DMS79 treated with DMSO at 0.1 percent for 48 hours (cell line): ENCODE measurements at regions not wholly inside any gene's neighbourhood (a gene's known extent, or its start where the extent isn't known, plus 50 kb on each side); places are given as distances from the start of the nearest gene placed in this dataset.
"Not testable (repeated sequence)": the region's sequence is repeated elsewhere in the genome, so short reads cannot be mapped to it uniquely, and the experiment has no call there.

Source experiments
- DNase-seq: peaks from one replicate; lab custom pipeline; 2025; lab: John Stamatoyannopoulos, UW

GRCh38 chrX:45986971-45987370 lies 558.2 kb downstream of the ZNF674 start:
- no peak for DNase-seq

DNA sequence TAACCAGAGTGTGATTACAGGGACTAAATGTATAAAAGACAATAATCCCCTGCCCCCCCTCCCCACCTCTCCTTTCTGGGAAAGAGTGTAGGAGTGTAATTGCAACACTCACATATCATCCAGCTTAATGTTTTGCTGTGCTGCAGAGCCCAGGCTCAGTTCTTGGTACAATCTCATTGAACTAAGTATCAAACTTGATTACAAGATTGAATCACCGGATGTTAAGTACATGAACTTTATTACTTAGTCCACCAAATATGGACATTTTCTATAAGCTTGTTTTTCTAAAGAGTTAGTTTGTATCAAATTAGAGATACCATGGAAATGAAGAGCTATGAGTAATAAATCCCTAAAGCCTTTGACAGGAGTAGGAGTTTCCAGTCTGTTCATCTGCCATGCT lies 559.1 kb downstream of the ZNF674 start:
- DNase-seq, result no peak

DNA sequence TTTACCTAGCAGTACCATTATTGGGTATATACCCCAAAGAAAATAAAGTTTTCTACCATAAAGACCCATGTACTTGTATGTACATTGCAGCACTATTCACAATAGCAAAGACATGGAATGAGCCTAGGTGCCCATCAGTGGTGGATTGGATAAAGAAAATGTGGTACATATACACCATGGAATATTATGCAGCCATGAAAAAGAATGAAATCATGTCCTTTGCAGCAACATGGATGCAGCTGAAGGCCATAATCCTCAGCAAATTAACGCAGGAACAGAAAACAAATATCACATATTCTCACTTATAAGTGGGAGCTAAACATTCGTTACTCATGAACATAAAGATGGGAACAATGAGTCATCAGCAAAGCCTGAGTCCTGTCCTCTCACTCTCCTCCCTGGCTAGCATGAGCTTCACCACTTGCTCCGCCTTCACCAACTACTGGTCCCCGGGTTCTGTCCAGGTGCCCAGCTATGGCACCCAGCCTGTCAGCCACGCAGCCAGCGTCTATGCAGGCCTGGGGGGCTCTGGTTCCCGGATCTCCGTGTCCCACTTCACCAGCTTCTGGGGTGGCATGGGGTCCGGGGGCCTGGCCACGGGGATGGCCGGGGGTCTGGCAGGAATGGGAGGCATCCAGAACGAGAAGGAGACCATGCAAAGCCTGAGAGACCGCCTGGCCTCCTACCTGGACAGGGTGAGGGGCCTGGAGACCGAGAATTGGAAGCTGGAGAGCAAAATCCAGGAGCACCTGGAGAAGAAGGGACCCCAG lies 562.1 kb downstream of the ZNF674 start:
- not testable (repeated sequence) for DNase-seq

DNA sequence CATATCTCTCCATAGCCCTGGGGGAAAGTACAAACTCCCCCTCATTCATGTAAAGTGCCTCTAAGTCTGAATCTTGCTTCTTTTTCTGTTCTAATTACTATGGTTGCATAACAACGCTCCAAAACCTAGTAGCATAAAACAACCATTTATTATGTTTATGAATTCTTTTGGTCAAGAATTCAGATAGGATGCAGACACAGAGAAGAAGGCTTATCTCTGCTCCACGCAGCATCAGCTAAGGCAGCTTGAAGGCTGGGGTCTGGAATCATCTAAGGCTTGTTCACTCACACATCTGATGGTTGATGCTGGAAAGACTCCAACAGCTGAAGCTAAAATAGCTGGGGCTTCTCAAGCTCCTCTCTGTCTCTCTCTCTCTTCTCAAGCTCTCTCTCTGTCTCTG lies 564.5 kb downstream of the ZNF674 start:
- DNase-seq, result no peak

- no peak for DNase-seq
Measured at GRCh38 chrX:45975633-45976032, 569.6 kb downstream of the ZNF674 start.

DNA sequence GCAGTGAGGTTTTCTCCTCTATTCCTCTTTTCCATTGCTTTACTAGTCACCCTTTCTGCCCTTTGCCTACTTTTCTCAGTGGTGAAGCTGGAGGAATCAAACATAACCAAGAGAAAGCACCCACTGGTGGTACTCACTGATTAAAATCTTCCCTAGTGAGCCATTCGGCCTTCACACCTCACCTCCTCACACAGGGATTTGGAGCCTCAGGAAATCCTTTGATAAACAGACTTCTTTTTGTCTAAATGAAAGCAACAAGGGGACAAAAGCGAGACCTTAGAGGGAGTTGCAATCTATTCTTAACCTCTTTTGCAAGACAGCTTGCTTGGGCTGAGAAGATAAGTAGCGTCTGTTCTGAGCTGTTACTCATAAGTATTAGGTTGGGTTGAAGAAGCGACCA lies 572.6 kb downstream of the ZNF674 start:
- DNase-seq, result no peak

DNA sequence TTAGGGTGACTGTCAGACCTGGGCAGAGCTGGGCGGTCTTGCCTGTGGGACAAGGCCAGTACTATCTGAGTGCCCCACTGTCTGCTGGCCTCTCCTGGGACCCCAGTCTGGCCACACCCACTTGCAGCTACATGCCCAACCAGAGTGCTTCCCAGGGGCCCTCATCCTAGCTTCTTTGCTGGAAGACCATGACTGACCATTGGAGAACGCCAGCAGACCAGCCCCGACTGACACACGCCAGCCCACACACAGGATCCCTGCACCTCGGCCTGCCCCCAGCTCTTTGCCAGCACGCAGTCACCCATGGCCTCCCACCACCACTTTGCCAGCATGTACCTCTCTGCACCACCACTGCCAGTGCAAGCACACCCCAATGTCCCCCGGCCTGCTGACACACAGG lies 585.7 kb downstream of the ZNF674 start:
- no peak for DNase-seq

DNA sequence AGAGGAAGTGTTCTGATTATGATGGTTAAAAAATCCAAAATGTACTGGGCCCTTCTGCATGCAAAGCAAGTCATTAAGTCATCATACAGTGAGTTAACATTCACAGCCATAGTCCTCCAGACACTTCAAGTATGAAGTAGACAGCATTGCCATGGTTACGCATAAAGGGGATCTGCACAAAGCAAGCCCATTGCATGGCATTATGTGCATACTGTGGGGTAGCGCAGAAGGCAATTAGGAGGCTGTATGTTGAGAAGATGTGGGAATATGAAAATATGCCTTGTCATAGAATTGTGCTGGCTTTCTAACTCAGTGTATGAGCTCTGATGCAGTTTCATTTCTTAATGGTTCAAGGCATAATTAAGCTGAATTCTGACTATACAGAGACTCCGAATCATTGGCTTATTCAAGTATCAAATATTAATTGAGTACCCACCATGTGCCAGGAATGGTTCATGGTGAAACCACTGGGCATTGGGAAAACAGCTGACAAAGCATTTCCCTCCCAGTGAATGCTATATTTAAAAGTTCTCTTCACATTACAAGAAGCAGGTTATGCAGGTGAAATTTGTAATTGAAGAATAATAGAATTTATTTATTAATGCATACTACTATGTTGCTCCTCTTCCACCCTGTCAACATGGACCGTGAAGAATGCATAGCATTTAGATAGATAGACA lies 588.9 kb downstream of the ZNF674 start:
- no peak for DNase-seq

DNA sequence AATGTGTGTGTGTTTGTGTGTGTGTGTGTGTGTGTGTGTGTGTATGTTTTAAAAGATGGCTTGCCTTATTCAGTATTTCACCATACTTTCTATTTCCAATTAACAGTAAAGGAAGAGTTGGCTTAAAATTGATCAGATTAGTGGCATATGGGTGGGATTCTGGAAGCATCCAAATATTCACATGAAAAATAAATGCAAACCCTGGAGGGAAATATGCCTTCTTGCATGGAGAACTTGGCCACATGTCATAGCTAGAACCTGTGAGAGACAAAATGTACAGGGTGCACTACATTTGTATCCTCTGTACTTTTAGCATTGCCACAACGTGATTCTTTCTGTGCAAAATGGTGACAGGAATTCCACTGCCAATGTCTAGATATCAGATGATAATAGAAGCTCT lies 589.6 kb downstream of the ZNF674 start:
- no peak for DNase-seq

DNA sequence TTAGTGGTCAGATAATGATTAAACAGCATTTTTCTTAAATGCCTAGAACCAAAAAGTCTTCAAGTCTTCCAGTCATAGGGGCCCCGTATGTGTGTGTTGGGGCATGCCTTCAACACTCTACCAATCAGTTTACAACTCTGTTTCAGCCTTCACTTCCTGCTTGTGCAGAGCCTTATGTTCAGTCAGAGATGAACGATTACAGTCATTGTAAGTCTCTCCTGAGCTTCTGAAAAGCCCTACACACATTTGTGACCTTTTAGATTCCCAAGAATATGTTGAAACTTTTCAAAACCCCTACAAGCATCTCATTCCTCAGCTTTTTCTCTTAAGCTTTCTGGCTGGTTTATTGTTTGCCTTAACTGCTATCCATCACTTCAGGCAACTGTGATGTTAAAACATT lies 591.2 kb downstream of the ZNF674 start:
- DNase-seq, result no peak

DNA sequence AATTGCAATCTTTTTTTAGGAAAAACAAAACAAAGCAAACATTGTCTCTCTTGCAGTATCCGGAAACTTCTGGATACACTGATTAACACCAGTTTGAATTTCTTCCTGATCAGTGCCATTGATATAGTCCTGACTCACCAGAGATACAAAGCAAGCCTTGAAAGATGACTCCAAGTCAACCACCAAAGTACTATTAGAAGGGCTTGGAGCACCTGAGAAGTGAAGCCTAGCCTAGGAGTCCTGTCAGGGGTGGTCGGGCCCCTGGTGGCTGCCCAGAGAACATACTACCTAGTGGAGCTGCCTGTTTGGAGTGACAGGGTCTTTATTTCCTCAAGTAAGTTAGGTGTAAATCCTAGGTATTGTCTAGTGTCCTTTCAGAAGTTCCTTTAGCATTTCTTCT lies 593.2 kb downstream of the ZNF674 start:
- DNase-seq, result no peak

GRCh38 chrX:45935408-45935807 lies 609.8 kb downstream of the ZNF674 start:
- DNase-seq, result no peak

DNA sequence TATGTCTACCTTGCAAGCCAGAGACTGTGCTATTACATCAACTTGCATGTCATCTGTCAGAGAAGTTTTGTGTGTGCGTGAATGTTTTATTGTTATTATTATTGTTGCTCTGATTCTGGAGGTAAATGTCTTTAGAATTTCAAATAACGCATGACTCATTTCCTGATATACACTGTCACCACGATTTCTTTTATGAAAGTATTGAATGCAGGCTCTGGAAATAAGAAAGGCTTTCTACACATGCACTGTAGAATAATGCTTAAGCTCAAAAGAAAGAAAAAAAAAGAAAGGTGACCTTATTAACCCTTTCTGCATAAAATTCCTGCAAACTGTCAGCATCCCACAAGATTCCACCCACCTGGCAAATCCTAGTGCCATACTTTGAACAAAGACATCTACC lies 632.9 kb downstream of the ZNF674 start:
- no peak for DNase-seq

DNA sequence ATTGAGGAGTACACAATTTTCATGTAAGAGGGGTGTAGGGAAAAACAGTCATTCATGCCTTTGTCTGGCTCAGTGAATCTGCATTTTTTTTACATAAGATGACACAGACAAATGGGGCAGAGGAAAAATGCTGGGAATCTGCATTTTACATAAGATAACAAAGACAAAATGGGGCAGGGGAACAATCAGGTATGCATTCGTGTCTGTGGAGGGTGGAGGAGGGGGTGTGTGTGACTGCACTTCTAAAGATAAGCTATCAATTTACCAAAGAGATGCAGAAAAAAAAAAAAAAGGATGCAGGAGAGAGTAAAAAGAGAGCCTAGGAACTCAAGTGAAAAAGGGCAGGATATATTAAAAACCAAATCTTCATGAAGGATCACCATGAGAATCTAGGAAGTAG lies 637.4 kb downstream of the ZNF674 start:
- no peak for DNase-seq

DNA sequence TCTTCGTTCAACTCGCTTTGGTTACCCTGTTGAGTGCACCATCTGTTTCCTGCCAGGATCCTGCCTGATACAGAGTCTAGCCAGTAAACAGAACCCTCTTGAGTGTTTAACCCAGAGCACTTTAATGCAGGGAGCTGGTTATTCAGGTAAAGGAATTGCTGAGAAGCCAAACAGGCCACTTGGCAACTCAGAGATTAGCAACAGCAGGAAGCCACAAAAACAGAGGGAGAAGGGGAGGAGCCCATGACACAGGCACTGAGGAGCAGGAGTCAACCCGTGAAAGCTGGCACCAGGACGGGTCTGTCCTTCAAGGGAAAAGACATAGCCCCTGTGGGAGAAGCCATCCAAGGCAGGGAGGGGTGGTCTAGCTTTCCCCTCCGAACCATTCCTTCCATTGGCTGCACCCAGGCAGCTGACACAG lies 641.4 kb downstream of the ZNF674 start:
- peak; percentile 35 for DNase-seq

GRCh38 chrX:45900766-45901615 lies 644.2 kb downstream of the ZNF674 start:
- DNase-seq, result no peak

DNA sequence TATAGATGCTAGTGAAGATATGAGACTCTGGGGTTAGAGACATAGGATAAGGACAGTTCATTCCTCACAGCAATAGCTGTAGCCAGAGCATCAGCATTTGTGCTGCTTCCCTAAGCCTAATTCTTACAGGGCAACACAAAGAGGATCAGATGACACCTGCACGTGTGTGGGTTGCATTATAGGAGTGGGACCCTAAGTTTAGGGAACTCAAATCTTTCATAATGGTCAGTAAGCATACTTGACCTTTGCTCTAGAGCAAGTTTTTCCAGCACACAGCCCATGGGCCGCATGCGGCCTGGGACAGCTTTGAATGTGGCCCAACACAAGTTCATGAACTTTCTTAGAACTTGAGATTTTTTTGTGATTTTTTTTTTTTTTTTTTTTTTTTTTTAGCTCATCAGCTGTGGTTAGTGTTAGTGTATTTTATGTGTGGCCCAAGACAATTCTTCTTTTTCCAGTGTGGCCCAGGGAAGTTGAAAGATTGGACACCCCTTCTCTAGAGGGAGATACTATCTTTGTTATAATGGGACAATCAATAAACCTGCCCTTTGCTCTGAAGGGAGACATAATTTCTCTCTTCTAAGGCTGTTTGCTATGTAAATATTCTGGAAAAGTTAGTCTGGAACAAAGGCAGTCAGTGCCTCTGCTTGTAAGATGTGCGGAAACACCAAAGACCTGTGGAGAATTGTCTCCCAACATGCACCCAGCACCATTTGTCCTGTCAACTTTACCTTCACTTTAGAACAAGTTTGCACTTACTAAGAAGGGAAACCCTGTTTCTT lies 650.2 kb downstream of the ZNF674 start:
- no peak for DNase-seq

DNA sequence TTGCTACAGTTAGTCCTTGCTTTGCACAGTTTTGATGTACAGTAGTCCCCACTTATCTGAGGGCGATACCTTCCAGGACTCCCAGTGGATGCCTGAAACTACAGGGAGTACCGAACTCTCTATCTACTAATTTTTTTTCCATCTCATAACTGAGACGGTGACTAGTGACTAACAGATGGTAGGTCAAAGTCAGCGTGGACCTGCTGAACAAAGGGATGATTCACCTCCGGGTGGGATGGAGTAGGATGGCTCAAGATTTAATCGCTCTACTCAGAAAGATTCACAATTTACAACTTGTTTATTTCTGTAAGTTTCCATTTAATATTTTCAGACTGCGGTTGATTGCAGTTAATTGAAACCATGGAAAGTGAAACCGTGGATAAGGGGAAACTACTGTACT lies 655.8 kb downstream of the ZNF674 start:
- no peak for DNase-seq

DNA sequence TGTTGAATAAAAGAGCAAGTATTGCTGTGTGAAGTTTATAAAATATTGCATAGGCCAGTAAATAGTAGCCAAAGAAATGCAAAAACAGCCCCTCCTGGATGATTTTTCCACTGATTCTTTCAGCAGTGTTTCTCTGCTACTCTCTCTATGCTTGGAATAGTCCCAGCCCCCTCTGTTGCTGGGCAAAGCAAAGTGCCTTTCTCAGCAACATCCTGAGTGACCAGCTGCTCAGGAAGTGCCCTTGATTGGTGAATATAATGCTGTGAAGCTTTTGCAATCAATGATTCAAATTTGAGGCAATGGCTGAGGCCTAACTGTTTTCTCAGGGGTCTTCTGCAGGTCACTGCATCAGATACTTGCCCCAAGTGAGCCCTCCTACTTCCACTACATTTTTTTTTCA lies 656.7 kb downstream of the ZNF674 start:
- no peak for DNase-seq

DNA sequence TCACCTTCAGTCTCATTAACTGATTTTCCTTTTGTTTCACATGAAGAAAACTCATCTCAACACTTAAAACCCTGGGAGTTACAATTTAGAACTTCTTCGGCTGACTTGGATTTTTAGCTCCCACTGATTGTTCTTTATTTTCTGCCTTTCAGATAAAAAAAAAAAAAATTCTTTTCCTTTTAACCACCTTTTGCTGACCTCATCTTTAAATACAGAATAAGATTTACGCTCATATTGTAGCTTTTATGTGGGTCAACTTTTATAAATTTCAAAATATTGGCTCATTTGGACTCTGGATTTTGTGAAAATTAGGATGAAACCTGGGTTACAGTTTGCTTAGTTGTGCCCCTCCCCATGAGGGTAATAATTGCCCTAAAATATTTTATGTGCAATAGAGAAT lies 659.3 kb downstream of the ZNF674 start:
- DNase-seq, result no peak

DNA sequence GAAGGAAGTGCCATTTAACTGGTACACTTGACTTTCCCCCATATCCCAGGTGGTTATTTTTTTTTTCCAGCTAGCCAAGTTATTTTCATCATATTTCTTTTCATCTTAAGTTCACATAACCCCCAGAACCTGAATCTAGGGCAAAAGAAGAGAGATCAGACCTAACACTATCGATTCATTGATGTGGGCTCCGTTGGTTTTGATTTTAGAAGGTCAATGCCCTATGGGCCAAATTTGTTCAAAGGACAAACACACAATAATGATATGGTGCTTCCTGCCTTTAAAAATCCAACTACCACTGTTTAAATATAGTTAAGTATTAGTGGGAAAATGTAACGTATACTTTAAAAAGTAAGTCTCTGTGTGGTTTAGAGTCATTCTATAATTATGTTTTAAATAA lies 665.7 kb downstream of the ZNF674 start:
- no peak for DNase-seq

GRCh38 chrX:45876206-45876605 lies 669.0 kb downstream of the ZNF674 start:
- DNase-seq, result no peak
